ENCODE measurements at regions not wholly inside any gene's neighbourhood (a gene's known extent, or its start where the extent isn't known, plus 50 kb on each side); places are given as distances from the start of the nearest gene placed in this dataset.

GRCh38 chr5:153209016-153209415 is 281.5 kb upstream of the GRIA1 start:
- no peak overlapping the region for H3K27ac ChIP-seq (ENCODE audit: extremely low read length, insufficient read depth, low read length)
- H2AFZ ChIP-seq (ENCODE audit: low read length): no peak overlapping the region
- 32% methylated on average over 3 of the region's 3 CpGs for WGBS (ENCODE audit: low lambda C conversion rate)
- in situ Hi-C loops (cut with HindIII; ENCODE audit: extremely low pct_ligation_motif_present, low pct_unique_long_range_greater_than_20kb) (no loop called here), intact Hi-C loops (cut with micrococcal nuclease; ENCODE audit: unreplicated experiment) (no loop called here)
- ATAC-seq (no peak), DNase-seq (ENCODE audit: low spot score) (no peak), FAIRE-seq (no peak)
- no peaks in the 10 kb centered on the region for H3K4me1 ChIP-seq (ENCODE audit: insufficient read depth, low read length)
- no peak overlapping the region for H3K4me2 ChIP-seq (ENCODE audit: low read depth, low read length)
- H4K20me1 ChIP-seq (ENCODE audit: insufficient read depth, low read length): no peaks in the 10 kb centered on the region
- peaks cover 91% of the 10 kb centered on the region for H3K9me3 ChIP-seq (ENCODE audit: low read length)
- H3K4me3 ChIP-seq (replicated peaks in 1 of 3; ENCODE audit: insufficient read depth in 1 of 3, low read depth in 2 of 3, low read length in 3 of 3): no peak overlapping the region
- H3K9ac ChIP-seq (ENCODE audit: insufficient read depth, low read depth, low read length): no peak overlapping the region
- no peaks in the 10 kb centered on the region for H3K27me3 ChIP-seq (ENCODE audit: control insufficient read depth in 1 of 2, insufficient read depth in 2 of 2, low read length in 2 of 2)
- ChIA-PET POLR2A (no interaction called here), CTCF (ENCODE audit: low intra/inter-chr PET ratio, low total read pairs) (no interaction called here)
- no peaks in the 10 kb centered on the region for H3K79me2 ChIP-seq (ENCODE audit: insufficient read depth, low read length)
- BruUV-seq (replicated peaks): no TSS peak
- TF ChIP-seq ZNF138 (CRISPR knock-in tag; IDR thresholded peaks at IDR 0.05; ENCODE audit: low read depth) (no peak), HOXA3 (CRISPR knock-in tag; IDR thresholded peaks at IDR 0.05) (no peak), E2F5 (CRISPR knock-in tag; conservative IDR thresholded peaks at IDR 0.05) (no peak), ZNF143 (CRISPR knock-in tag; IDR thresholded peaks at IDR 0.05) (no peak), PHB2 (IDR thresholded peaks at IDR 0.05; ENCODE audit: partially characterized antibody) (no peak), ATF6 (CRISPR knock-in tag; conservative IDR thresholded peaks at IDR 0.05) (no peak), ZNF101 (CRISPR knock-in tag; IDR thresholded peaks at IDR 0.05; ENCODE audit: borderline replicate concordance, low read depth) (no peak), TBL1XR1 (IDR thresholded peaks at IDR 0.05; ENCODE audit: borderline replicate concordance, low read length, partially characterized antibody) (no peak), ZBTB10 (CRISPR knock-in tag; IDR thresholded peaks at IDR 0.05; ENCODE audit: borderline replicate concordance) (no peak), ZFP90 (CRISPR knock-in tag; IDR thresholded peaks at IDR 0.05; ENCODE audit: borderline replicate concordance) (no peak), HMGXB4 (CRISPR knock-in tag; IDR thresholded peaks at IDR 0.05; ENCODE audit: borderline replicate concordance in 1 of 2, low read depth in 1 of 2) (no peak), REXO4 (CRISPR knock-in tag; IDR thresholded peaks at IDR 0.05; ENCODE audit: borderline replicate concordance) (no peak)
- H3K36me3 ChIP-seq (replicated peaks in 1 of 2; ENCODE audit: control insufficient read depth in 1 of 2, insufficient read depth in 2 of 2, low read length in 2 of 2): no peaks in the 10 kb centered on the region
